ENCODE measurements at regions not wholly inside any gene's neighbourhood (a gene's known extent, or its start where the extent isn't known, plus 50 kb on each side); places are given as distances from the start of the nearest gene placed in this dataset.

DNA sequence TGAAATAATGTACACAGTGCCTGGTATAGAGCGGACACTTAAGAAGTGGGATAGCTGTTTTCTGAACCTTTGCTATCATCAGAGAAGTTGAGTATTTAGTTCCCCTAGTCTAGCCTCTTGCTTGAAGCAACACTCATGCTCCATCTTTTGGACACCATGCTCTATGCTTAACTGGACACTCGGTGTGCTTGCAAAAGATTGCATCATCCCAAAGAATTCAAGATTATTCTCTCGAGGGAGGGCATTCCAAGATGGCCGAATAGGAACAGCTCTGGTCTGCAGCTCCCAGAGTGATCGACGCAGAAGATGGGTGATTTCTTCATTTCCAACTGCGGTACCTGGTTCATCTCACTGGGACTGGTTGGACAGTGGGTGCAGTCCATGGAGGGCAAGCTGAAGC, 143.9 kb upstream of the FSHR start:
- Histone ChIP-seq H2BK15ac (ENCODE audit: low read depth, low read length) (no peak overlapping the region), H2AFZ (ENCODE audit: low read length) (no peak overlapping the region)

More for the DNA sequence above, 143.9 kb upstream of the FSHR start:
- no peak overlapping the region for H3K4ac ChIP-seq (ENCODE audit: low read depth, low read length)
- no peak overlapping the region for H3K4me2 ChIP-seq (ENCODE audit: insufficient read depth, insufficient read length, low read length)
- H3K27me3 Mint-ChIP-seq (ENCODE audit: low read depth): no peaks in the 10 kb centered on the region; the same call in 1 of the 2 replicates
- no peak overlapping the region for H3T11ph ChIP-seq (ENCODE audit: low read length)
- H2BK5ac ChIP-seq (ENCODE audit: insufficient read length, low read length): no peak overlapping the region
- H2BK120ac ChIP-seq (ENCODE audit: low read depth, low read length, poor library complexity, severe bottlenecking): no peak overlapping the region
- H3K27me3 ChIP-seq (ENCODE audit: insufficient read depth, low read length): no peaks in the 10 kb centered on the region
- no peaks in the 10 kb centered on the region for H3K9me3 ChIP-seq (ENCODE audit: control insufficient read depth, low read depth, low read length)
- H4K91ac ChIP-seq (ENCODE audit: insufficient read length, low read depth, low read length): no peak overlapping the region
- no peak overlapping the region for H3K56ac ChIP-seq (ENCODE audit: insufficient read length, low read depth, low read length)
- no peaks in the 10 kb centered on the region for H4K20me1 ChIP-seq (ENCODE audit: control insufficient read depth, insufficient read depth, insufficient read length)
- no peaks in the 10 kb centered on the region for H3K79me1 ChIP-seq (ENCODE audit: insufficient read depth, low read depth, low read length, poor library complexity, severe bottlenecking)
- no peak overlapping the region for H3K4me3 Mint-ChIP-seq
- H3K23ac ChIP-seq (ENCODE audit: insufficient read length, low read depth, low read length): no peak overlapping the region
- H4K5ac ChIP-seq (ENCODE audit: insufficient read length, low read depth, low read length): no peak overlapping the region
- no peak overlapping the region for H4K8ac ChIP-seq (replicated peaks; ENCODE audit: insufficient read length, low read depth, low read length)
- H3K79me2 ChIP-seq (ENCODE audit: insufficient read depth, low read length): no peaks in the 10 kb centered on the region
- no peaks in the 10 kb centered on the region for H3K4me1 ChIP-seq (ENCODE audit: insufficient read depth, low read length)
- H2BK20ac ChIP-seq (ENCODE audit: low read depth, low read length, poor library complexity, severe bottlenecking): no peak overlapping the region
- H3K36me3 Mint-ChIP-seq (ENCODE audit: insufficient read depth in 1 of 3, low read depth in 3 of 3): no peaks in the 10 kb centered on the region
- no peaks in the 10 kb centered on the region; a peak in 1 of 5 replicates for H3K9me3 Mint-ChIP-seq
- peak overlapping the region in 1 of 3 experiments; percentile 88; a peak in 1 of 7 replicates for H3K27ac Mint-ChIP-seq
- WGBS (ENCODE audit: extremely low coverage, insufficient read length, low lambda C conversion rate): no CpG with 5 or more reads among the region's 7 CpGs
- no peak overlapping the region for H2BK12ac ChIP-seq (ENCODE audit: insufficient read length, low read depth, low read length)
- no peaks in the 10 kb centered on the region for H3K23me2 ChIP-seq (ENCODE audit: insufficient read length, low read depth, low read length, poor library complexity, severe bottlenecking)
- TF ChIP-seq, protein P1, sequence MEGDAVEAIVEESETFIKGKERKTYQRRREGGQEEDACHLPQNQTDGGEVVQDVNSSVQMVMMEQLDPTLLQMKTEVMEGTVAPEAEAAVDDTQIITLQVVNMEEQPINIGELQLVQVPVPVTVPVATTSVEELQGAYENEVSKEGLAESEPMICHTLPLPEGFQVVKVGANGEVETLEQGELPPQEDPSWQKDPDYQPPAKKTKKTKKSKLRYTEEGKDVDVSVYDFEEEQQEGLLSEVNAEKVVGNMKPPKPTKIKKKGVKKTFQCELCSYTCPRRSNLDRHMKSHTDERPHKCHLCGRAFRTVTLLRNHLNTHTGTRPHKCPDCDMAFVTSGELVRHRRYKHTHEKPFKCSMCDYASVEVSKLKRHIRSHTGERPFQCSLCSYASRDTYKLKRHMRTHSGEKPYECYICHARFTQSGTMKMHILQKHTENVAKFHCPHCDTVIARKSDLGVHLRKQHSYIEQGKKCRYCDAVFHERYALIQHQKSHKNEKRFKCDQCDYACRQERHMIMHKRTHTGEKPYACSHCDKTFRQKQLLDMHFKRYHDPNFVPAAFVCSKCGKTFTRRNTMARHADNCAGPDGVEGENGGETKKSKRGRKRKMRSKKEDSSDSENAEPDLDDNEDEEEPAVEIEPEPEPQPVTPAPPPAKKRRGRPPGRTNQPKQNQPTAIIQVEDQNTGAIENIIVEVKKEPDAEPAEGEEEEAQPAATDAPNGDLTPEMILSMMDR (conservative IDR thresholded peaks at IDR 0.05): no peak
- no peaks in the 10 kb centered on the region for H3K4me1 Mint-ChIP-seq
- no peak overlapping the region for H3K18ac ChIP-seq (ENCODE audit: insufficient read length, low read depth, low read length)
- no peak overlapping the region for H3K27ac ChIP-seq (ENCODE audit: insufficient read length, low read depth, low read length)
- no peak overlapping the region for H3K14ac ChIP-seq (ENCODE audit: insufficient read depth, low read length)
- no peak for DNase-seq
- H2AK5ac ChIP-seq (ENCODE audit: insufficient read length, low read length): no peak overlapping the region
- H3K9ac ChIP-seq (ENCODE audit: extremely low read depth, insufficient read length, low read length): no peak overlapping the region
